ENCODE measurements at regions not wholly inside any gene's neighbourhood (a gene's known extent, or its start where the extent isn't known, plus 50 kb on each side); places are given as distances from the start of the nearest gene placed in this dataset.
"Not testable (repeated sequence)": the region's sequence is repeated elsewhere in the genome, so short reads cannot be mapped to it uniquely, and the experiment has no call there.

DNA sequence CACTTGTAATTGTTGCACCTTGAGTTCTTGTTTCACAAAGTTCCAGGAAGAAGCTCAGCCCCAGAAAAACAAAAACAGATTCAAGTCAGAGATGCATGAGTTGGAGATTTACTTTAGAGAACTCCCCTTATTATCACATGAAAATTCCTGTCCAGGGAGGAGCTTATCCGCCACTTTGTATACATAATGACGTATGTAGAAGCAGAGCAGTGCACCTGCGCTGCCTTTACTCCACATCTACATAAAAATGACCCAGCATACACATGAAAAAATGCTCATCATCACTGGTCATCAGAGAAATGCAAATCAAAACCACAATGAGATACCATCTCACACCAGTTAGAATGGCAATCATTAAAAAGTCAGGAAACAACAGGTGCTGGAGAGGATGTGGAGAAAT lies 73.3 kb upstream of the ZSWIM2 start:
- DNase-seq: not testable (repeated sequence)

GRCh38 chr2:186919296-186919695 lies 70.3 kb upstream of the ZSWIM2 start:
- DNase-seq: no peak

GRCh38 chr2:186918495-186918894 lies 69.5 kb upstream of the ZSWIM2 start:
- DNase-seq: no peak

- DNase-seq: no peak
Observed at GRCh38 chr2:186917866-186918265, 68.9 kb upstream of the ZSWIM2 start.

- no peak for DNase-seq
Observed at GRCh38 chr2:186913870-186914269, 64.9 kb upstream of the ZSWIM2 start.

GRCh38 chr2:186912979-186913378 lies 64.0 kb upstream of the ZSWIM2 start:
- DNase-seq: no peak

- no peak for DNase-seq
Observed at GRCh38 chr2:186911551-186912085, 62.6 kb upstream of the ZSWIM2 start.

DNA sequence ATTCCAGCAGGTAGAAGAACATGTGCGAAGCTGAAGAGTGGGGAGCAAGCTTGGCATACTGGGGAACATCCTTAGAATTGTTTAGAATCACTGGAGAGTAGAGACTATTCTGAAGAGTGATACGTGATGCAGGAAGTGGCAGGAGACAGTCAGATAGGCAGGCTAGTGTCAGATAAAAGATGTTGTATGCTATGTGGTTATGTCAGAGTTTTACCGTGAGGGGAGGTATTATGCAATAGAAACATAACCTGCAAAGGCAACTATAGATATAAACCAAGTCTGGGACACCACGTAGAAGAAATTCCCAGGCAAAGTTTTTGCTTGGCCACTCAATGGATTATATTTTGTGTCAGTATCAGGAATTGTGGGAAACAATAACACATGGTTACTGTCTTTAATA lies 62.0 kb upstream of the ZSWIM2 start:
- no peak for DNase-seq

DNA sequence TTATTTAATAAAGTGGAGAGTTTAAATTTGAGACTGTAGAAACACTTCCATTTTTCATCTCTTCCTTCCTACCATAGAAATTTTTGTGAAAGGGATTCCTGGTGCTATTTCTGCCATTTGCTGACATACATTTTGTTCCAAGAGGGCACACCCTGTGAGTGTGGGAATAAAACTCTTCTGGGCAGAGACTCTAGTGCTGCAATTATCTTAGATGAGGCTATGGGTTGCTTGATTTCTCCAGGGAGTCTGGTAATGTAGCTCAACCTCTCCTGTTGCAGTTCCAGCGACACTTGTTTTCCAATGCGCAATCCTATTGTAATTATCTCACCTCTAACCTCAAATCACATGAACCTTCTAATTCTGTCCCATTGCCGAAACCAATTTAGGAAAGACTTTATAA lies 60.1 kb upstream of the ZSWIM2 start:
- no peak for DNase-seq

DNA sequence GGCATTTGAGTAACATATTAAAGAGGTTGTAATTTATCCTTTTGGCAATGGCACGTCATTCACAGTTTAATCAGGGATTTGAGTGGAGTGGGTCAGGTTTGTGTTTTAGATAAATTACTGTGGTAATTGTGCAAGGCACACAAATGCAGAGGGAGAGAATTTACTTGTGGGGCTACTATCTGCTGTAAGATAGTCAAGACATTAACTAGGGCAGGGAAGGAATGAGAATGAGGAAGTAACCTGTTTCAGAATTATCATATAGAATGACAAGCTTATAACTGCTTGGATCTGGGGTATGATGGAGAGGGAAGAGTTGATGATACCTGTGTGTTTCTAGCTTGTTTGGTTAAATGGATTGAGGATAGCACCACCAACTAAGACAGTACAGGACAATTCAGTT lies 58.9 kb upstream of the ZSWIM2 start:
- DNase-seq: no peak

DNA sequence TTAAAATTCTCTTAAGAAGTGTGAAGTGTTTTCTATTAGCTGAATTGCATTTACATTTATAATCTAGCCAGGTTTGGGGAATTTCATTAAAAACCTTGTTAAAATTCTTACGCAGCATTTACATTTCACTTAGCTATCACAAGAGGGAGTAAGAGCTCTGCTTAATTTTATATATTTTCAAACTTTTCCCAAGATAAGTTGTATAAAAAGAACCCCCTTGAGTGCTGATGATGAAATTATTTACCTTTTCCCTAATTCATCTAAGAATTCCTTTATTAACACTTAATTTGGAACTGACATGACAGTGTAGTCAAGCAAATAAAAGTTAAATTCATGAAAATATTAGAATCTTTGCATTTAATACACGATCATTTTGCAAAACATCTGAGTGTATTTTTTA lies 54.2 kb upstream of the ZSWIM2 start:
- DNase-seq: no peak

Data from eye (tissue), 1 donor.